HG02571 (cell line): ENCODE measurements at regions not wholly inside any gene's neighbourhood (a gene's known extent, or its start where the extent isn't known, plus 50 kb on each side); places are given as distances from the start of the nearest gene placed in this dataset.

ENCODE experiments used
- ATAC-seq: cut with Tn5 transposase; IDR thresholded peaks from one replicate; pipeline ENCODE4 v1.9.1; 2021; ENCODE audit warnings: mild to moderate bottlenecking, moderate library complexity; ENCODE audit not compliant: unreplicated experiment

GRCh38 chr4:80124246-80125211 is 51.5 kb upstream of the ANTXR2 start:
- ATAC-seq, result no peak
